Astrocyte (in vitro differentiated cells and primary cell): ENCODE measurements at regions not wholly inside any gene's neighbourhood (a gene's known extent, or its start where the extent isn't known, plus 50 kb on each side); places are given as distances from the start of the nearest gene placed in this dataset.

Experiments used
- DNase-seq: peaks from one replicate; pipeline ENCODE4 v3.0.0-alpha.2; 2010; ENCODE audit warnings: low read depth
- FAIRE-seq: peaks from 2 replicates; lab custom pipeline; 2011; peaks lifted over from hg19 to GRCh38; lab: Jason Lieb, UNC
- H2AFZ ChIP-seq: 2 replicates; pipeline ENCODE4 v1.6.0; 2012; ENCODE audit warnings: low read depth, low read length, inconsistent platforms
- H3K27ac ChIP-seq: 2 replicates; pipeline ENCODE4 v1.5.1; 2011; ENCODE audit warnings: low read depth, low read length, inconsistent platforms
- H3K27me3 ChIP-seq: 2 replicates; pipeline ENCODE4 v1.6.0; 2011; ENCODE audit warnings: low read length, inconsistent platforms; ENCODE audit not compliant: insufficient read depth
- H3K36me3 ChIP-seq: 2 replicates; pipeline ENCODE4 v1.5.1; 2011; ENCODE audit warnings: low read length, inconsistent platforms; ENCODE audit not compliant: insufficient read depth
- H3K4me1 ChIP-seq: 2 replicates; pipeline ENCODE4 v1.5.1; 2011; ENCODE audit warnings: low read length, inconsistent platforms; ENCODE audit not compliant: insufficient read depth
- H3K4me2 ChIP-seq: 2 replicates; pipeline ENCODE4 v1.6.0; 2012; ENCODE audit warnings: low read length, inconsistent platforms
- H3K4me3 ChIP-seq: 2 replicates; pipeline ENCODE4 v1.5.1; 2011; ENCODE audit warnings: low read depth, mild to moderate bottlenecking, low read length, inconsistent platforms; ENCODE audit not compliant: insufficient read depth
- H3K79me2 ChIP-seq: 2 replicates; pipeline ENCODE4 v1.6.0; 2012; ENCODE audit warnings: mild to moderate bottlenecking, low read length, inconsistent platforms; ENCODE audit not compliant: insufficient read depth
- H3K9ac ChIP-seq: 2 replicates; pipeline ENCODE4 v1.6.0; 2012; ENCODE audit warnings: mild to moderate bottlenecking, low read length, inconsistent platforms
- H3K9me3 ChIP-seq: 2 replicates; pipeline ENCODE4 v1.5.1; 2012; ENCODE audit warnings: low read depth, mild to moderate bottlenecking, low read length, inconsistent platforms; ENCODE audit not compliant: insufficient read depth
- H4K20me1 ChIP-seq: 2 replicates; pipeline ENCODE4 v1.6.0; 2012; ENCODE audit warnings: low read length, inconsistent platforms; ENCODE audit not compliant: insufficient read depth
- H3K27ac Mint-ChIP-seq: one replicate; pipeline ENCODE4 v1.8.0; 2021; ENCODE audit warnings: mild to moderate bottlenecking, mixed read lengths; ENCODE audit not compliant: unreplicated experiment
- H3K27me3 Mint-ChIP-seq: one replicate; pipeline ENCODE4 v1.8.0; 2021; ENCODE audit warnings: low read depth, mixed read lengths; ENCODE audit not compliant: unreplicated experiment
- H3K36me3 Mint-ChIP-seq: one replicate; pipeline ENCODE4 v1.8.0; 2021; ENCODE audit warnings: low read depth, mixed read lengths; ENCODE audit not compliant: unreplicated experiment
- H3K4me1 Mint-ChIP-seq: one replicate; pipeline ENCODE4 v1.8.0; 2021; ENCODE audit warnings: low read depth, mixed read lengths; ENCODE audit not compliant: unreplicated experiment
- H3K4me3 Mint-ChIP-seq: one replicate; pipeline ENCODE4 v1.8.0; 2021; ENCODE audit warnings: mild to moderate bottlenecking, moderate library complexity, mixed read lengths; ENCODE audit not compliant: unreplicated experiment
- H3K9me3 Mint-ChIP-seq: one replicate; pipeline ENCODE4 v1.8.0; 2021; ENCODE audit warnings: mild to moderate bottlenecking, mixed read lengths; ENCODE audit not compliant: unreplicated experiment
- EZH2 ChIP-seq: IDR thresholded peaks from 2 replicates; pipeline ENCODE4 v1.6.1; 2012; ENCODE audit warnings: mild to moderate bottlenecking, low read length, inconsistent platforms; ENCODE audit not compliant: insufficient read depth
- TF ChIP-seq, protein P1 (sequence below): IDR thresholded peaks from 2 replicates; pipeline ENCODE4 v1.5.1; 2011; ENCODE audit warnings: low read depth, mild to moderate bottlenecking, inconsistent platforms, low read length, moderate library complexity; ENCODE audit not compliant: insufficient read depth

DNA sequence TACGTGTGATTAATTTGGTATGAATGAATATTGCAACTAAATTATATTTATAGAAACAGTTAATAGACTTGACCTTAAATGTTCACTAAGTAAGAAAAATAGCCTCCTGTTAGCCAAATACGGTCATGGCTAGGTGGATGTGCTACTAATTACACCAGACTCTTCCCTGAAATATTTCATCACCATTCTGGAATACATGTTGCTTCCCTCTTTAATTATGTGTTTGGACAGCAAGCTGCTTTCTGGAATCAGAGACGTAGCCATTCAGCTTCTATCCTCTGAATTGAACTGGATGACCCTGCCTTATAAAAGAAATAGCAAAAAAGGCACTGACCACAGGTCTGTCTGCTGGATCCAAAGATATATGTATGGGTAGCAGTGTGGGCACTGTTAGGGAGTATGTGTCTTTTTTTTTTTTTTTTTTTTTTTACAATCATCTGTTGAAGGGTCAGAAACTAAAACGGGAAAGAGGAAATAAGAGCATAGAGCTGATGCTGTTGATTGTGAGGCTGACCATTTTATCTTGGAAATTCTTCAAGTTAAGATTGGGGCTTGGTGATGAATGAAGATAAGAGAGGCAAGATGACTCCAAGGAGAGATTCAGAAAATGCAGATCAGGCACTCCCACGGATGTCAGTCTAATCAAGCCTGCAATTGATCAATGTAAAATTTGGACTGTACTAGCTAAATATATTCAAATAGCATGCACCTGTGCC, 283.2 kb upstream of the HSF2 start:
- H3K27ac Mint-ChIP-seq: no peak overlapping the region
- H3K9ac ChIP-seq: no peak overlapping the region
- H3K9me3 ChIP-seq: no peaks in the 10 kb centered on the region
- H2AFZ ChIP-seq: no peak overlapping the region
- H3K36me3 Mint-ChIP-seq: no peaks in the 10 kb centered on the region
- no peak overlapping the region for H3K27ac ChIP-seq
- H3K36me3 ChIP-seq: no peaks in the 10 kb centered on the region
- TF ChIP-seq EZH2: no peak
- TF ChIP-seq, protein P1, sequence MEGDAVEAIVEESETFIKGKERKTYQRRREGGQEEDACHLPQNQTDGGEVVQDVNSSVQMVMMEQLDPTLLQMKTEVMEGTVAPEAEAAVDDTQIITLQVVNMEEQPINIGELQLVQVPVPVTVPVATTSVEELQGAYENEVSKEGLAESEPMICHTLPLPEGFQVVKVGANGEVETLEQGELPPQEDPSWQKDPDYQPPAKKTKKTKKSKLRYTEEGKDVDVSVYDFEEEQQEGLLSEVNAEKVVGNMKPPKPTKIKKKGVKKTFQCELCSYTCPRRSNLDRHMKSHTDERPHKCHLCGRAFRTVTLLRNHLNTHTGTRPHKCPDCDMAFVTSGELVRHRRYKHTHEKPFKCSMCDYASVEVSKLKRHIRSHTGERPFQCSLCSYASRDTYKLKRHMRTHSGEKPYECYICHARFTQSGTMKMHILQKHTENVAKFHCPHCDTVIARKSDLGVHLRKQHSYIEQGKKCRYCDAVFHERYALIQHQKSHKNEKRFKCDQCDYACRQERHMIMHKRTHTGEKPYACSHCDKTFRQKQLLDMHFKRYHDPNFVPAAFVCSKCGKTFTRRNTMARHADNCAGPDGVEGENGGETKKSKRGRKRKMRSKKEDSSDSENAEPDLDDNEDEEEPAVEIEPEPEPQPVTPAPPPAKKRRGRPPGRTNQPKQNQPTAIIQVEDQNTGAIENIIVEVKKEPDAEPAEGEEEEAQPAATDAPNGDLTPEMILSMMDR: no peak
- H3K27me3 Mint-ChIP-seq: no peaks in the 10 kb centered on the region
- FAIRE-seq: no peak
- H3K4me2 ChIP-seq: no peak overlapping the region
- no peaks in the 10 kb centered on the region for H3K79me2 ChIP-seq
- no peaks in the 10 kb centered on the region for H3K4me1 ChIP-seq
- no peaks in the 10 kb centered on the region for H3K4me1 Mint-ChIP-seq
- H3K9me3 Mint-ChIP-seq: no peaks in the 10 kb centered on the region
- H4K20me1 ChIP-seq: no peaks in the 10 kb centered on the region
- H3K4me3 ChIP-seq: no peak overlapping the region
- H3K27me3 ChIP-seq: no peaks in the 10 kb centered on the region
- H3K4me3 Mint-ChIP-seq: no peak overlapping the region
- no peak for DNase-seq

GRCh38 chr6:122116835-122117627, 282.4 kb upstream of the HSF2 start:
- no peaks in the 10 kb centered on the region for H3K4me1 ChIP-seq
- H2AFZ ChIP-seq: no peak overlapping the region
- no peak overlapping the region for H3K4me3 Mint-ChIP-seq
- no peak for FAIRE-seq
- H3K27me3 Mint-ChIP-seq: no peaks in the 10 kb centered on the region
- no peaks in the 10 kb centered on the region for H3K36me3 Mint-ChIP-seq
- no peaks in the 10 kb centered on the region for H3K9me3 Mint-ChIP-seq
- no peak overlapping the region for H3K9ac ChIP-seq
- no peak overlapping the region for H3K4me2 ChIP-seq
- H3K79me2 ChIP-seq: no peaks in the 10 kb centered on the region
- no peaks in the 10 kb centered on the region for H4K20me1 ChIP-seq
- TF ChIP-seq, protein P1: no peak
- TF ChIP-seq EZH2: no peak
- no peaks in the 10 kb centered on the region for H3K4me1 Mint-ChIP-seq
- no peak overlapping the region for H3K27ac Mint-ChIP-seq
- H3K27me3 ChIP-seq: no peaks in the 10 kb centered on the region
- H3K36me3 ChIP-seq: no peaks in the 10 kb centered on the region
- no peaks in the 10 kb centered on the region for H3K9me3 ChIP-seq
- H3K4me3 ChIP-seq: no peak overlapping the region
- no peak overlapping the region for H3K27ac ChIP-seq
- no peak for DNase-seq
